SIG-M5 treated with dmso at 0.1 percent for 504 hours (cell line): ENCODE measurements at regions not wholly inside any gene's neighbourhood (a gene's known extent, or its start where the extent isn't known, plus 50 kb on each side); places are given as distances from the start of the nearest gene placed in this dataset.

Experiments used
- DNase-seq: peaks from one replicate; lab custom pipeline; 2025; ENCODE audit not compliant: unreplicated experiment; lab: John Stamatoyannopoulos, UW

DNA sequence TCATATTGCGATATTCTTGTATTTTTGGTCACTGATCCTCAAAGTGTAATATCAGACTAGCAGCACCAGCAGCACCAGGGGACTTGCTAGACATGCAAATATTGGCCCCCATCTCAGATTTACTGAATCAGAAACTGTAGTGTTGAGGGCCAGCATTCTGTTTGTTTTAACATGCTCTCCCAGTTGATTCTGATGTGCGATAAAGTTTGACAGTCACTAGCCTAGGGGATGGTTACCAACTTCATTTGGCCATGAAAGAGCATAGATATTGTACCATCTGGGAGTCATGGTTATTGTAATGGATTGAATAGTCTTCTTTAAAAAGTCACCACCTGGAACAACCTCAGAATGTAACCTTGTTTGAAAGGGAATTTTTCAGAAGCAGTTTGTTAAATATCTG, 1090.4 kb upstream of the RAG2 start:
- no peak for DNase-seq

DNA sequence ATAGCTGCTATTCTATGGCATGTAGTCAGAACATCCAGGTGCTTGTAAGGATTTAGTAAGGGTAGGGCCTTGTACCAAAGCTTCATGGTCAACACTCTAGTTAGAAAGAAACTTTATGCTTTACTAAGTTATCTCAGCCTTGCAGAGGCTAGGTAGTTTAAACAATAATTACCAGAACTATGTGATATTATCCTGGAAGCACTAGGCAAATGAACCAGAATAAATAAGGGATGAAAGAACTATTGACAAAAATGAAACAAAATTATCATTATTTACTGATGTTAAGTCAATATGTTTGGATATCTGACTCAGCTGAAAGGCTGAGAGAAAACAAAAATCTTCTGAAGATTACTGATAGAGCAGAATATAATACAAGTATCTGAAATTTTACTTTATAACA, 1089.1 kb upstream of the RAG2 start:
- no peak for DNase-seq

DNA sequence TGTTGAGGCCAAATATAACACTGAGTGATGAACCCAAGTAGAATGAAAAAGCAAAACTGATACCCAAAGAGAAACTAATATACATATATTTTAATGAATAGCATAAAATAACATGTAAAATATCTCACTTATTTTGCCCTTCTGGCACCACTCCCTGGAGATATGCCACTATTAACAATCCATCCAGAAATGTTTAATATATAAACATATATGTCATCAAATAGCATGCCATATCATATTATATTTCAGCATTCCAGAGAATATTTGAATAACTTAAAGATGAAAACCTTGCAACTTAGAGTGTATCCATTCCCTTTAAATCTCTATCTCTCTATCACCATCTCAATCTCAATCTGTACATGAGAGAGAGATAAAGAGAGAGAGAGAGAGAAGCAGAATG, 1073.3 kb upstream of the RAG2 start:
- DNase-seq = no peak

DNA sequence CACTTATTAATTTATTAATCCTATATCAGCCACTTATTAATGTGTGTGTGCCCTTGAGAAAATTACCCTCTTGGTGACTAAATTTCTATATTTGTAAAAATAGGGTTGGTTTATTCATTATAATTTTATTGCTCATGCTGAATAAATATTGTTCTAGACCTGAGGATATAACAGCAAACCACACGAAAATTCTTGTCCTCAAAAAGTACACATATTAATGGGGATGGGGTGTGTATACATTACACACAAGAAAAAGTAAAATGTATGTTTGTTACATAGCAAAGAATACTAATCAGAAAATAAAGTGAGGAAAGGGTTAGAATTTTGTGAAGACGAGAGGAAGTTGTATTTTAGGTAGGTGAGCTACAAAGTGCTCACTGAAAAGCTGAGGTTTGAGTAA, 1068.9 kb upstream of the RAG2 start:
- no peak for DNase-seq

DNA sequence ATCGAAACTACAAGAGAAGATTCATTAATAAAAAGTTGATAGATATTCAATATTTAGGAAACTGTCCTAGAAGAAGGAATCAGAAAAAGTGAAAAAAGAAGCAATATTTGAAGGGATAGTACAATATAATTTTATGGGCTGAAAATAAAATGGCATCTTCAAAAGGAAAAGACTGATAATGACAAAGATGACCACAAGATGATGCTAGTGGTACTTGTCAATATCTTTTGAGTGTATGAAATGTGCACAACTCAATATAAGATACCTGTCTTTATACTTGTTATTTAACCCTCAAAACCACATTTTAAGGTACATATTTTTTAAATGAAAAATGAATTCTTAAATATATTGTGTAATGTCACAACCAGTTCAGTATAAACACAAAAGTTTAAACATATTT, 1059.6 kb upstream of the RAG2 start:
- DNase-seq = no peak

DNA sequence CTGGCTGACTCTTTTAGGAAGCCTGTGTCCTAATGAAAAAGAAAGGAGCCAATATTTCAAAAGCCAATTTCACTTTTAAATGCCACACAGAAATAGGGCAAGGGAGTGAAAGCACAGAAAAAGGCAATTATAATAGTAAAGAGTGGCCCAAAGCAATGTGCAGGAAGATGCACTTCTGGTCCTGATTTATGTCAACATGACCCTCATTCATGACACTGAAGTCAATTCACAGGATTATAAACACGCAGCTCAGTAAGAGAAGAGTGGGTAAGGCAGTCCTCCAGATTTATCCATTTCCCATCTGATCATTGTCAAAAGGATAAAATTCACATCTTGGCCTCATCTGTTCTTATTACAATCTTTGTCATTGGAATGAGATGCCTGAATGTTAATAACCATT, 1049.7 kb upstream of the RAG2 start:
- no peak for DNase-seq

DNA sequence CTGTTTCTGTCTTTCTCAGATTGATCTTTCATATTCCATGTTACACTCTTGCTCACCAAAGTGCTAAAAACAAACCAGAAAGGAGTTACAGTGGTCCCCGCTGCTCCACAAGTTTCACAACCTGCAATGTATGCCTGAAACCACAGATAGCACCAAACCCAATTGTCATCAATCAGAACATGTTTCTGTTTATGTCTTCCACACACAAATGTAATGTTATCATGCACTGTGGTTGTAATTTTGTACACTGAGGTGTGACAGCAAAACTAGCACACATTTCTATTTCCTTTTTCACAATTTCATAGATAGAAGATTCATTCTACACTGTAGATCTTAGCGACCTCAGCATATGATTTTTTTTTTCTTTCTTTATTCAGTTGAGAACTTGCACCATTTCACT, 1045.9 kb upstream of the RAG2 start:
- no peak for DNase-seq

DNA sequence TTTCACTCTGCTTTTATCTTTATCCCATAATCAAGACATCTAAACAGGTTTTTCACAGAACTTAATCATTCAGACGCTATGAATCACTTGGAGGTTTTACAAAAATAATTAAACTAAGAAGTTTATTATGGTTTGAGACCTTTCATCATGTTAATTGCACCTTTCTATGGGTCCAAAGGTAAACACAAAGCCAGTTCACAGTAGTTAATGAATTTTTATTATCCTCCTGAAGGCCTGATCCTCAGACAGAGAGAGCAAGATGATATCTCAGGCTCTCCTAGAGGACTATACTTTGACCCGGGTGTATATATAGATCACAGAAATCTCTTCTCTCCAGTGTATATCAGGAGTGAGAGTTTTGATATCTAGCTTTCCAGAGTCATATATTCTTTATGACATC, 1044.3 kb upstream of the RAG2 start:
- no peak for DNase-seq

DNA sequence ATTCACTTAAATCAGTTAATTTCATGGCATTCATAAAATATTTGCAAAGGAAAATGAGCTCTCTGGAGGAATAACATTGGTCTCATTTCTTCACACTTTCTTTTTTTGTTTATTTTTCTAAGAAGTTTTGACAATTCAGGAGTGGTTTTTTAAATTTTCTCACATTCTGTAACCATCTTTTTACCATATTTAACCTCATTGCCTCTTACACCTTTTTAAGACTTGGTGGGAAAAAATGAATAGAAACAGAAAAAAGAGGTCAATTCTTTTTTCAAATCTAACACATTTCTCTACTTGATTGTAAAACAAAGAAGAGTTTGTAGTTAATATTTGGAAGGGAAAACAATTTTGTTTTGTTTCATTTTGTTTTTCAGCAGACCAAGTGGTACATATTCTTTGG, 1034.7 kb upstream of the RAG2 start:
- no peak for DNase-seq

DNA sequence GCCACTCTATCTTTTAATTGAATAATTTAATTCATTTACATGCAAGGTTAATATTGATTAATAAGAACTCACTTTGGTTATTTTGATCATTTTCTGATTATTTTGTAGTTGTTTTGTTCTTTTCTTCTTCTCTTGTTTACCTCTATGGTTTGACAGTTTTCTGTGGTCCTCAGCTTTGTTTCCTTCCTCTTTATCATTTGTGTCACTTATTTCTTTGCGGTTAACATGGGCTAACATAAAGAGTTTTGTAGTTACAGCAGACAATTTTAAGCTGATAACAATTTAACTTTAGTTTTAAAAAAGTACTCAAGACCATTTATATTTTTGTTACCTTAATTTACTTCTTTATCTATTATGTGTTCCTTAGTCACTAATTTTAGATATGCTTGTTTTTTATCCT, 1032.8 kb upstream of the RAG2 start:
- DNase-seq = no peak

DNA sequence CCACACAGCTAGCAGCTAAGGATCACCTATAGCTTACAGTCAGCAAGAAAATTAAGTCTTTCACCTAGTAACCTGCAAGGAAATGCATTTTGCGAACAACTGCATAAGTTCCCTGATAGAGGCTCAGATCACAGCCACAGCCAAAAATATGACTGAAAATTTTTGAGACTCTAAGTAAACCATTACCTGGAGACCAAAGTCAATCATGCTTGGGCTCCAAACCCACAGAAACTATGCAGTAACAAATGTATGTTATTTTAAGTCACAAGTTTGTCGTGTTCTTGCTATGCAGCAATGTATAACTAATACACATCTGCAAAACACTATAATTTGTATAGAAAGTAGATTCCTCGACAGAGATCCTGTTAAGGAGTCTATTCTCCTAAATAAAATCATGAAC, 1025.7 kb upstream of the RAG2 start:
- no peak for DNase-seq

DNA sequence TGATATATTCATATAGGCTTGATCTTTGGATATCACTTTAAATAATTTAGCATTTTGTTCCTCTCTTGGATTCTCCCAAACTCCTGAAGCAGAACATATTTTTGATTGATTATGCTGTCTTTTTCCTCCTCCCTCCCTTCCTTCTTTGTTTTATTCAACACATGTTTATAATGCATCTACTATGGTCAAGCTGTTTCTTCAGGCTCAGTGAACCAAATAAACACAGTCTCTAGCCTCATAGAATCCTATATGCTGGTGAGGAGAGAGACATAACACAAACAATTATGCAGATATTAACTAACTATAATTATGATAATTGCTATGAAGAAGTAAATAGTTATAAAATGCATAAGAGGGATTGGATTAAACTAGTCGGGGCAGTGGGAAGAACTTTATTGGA, 1023.6 kb upstream of the RAG2 start:
- no peak for DNase-seq

DNA sequence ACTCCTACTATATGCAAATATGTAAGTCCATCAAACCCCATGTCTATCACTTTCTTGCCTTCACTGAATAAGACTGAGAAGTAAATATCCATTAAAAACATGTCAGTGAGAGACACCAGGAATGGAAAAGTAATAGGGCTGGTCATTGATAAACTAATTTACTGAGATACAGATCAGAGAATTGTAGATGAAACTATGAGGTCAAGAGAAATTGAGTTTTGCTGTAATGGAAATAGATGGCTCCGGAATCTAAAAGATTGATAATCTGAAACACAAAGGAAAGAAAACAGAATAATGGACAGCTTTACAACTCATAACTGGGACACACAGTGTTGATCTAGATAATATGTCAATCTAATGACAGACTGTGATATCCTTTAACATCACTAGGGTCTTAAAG, 1018.3 kb upstream of the RAG2 start:
- no peak for DNase-seq

DNA sequence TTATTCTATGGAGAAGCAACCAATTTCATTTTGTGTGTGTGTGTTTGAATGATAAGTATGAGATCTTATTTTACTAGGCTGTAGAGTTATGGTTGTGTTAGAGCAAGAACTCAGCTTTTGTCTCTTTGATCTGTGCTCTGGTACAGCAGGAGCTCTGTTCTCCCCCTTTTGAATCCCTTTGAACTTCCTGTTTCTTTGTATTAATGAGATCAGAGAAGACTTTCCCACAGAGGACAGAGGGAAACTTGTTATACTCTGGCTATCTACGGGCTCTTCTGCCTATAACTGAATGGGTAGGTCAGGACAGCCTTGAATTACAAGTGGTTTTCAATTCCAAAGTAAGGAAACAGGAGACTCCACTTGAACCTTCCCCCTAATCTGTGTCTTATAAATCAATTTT, 1015.0 kb upstream of the RAG2 start:
- DNase-seq = no peak

DNA sequence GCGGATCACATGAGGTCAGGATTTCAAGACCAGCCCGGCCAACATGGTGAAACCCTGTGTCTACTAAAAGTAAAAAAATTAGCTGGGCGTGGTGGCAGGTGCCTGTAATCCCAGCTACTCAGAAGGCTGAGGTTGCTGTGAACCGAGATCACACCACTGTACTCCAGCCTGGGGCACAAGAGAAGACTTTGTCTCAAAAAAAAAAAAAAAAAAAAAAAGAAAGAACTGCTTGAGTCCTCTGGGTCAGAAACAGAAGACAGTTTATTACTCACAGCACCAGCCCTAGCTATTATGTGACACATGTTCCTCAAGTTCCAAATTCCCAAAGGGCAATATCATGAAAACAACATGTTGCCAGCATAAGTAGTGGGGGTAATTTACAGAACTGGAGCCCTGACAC, 1014.1 kb upstream of the RAG2 start:
- no peak for DNase-seq

DNA sequence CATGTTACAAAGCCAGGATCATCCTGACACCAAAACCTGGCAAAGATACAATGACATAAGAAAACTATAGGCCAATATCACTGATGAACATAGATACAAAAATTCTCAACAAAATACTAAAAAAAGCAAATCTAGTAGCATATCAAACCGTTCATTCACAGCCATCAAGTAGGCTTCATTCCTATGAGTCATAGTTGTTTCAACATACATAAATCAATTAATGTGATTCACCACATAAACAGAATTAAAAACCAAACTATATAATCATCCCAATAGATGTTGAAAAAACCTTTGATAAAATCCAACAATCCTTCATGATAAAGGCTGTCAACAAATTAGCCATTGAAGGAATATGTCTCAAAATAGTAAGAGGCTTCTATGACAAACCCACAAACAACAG, 1007.2 kb upstream of the RAG2 start:
- no peak for DNase-seq

DNA sequence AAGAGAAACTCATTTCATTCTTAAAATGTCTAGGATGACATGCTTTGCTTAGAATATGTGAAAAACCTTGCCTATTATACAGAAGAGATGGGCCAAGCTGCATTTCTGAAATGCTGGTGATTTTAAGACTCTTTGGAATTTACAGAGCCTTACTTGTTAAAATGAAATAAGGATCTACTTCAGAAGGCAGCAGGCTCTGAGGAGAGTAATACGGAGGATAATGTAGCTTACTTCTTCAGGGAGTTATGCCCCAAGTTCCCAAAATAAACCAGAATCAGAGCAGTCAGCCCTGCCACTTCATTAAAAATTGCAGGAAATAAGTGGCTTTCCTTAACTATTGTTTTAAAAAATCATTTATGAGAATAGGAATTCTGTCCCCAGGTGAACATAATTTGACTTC, 1000.3 kb upstream of the RAG2 start:
- DNase-seq = no peak

DNA sequence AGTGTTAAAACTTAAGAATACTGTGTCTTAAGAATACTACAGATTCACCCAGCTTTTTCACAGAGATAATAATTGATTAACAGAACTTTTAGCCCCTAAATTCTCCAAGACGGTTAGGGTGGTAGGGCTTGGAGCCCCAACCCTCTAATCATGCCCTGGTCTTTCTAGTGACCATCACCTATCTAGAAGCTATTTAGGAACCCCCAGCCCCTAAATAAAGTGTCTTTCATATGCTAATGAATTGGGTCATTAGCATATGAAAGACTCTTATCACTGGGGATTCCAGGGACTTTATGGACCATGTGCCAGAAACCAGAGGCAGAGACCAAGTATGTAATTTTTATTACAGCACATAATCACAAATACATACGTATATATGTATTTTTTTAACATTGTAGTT, 999.7 kb upstream of the RAG2 start:
- no peak for DNase-seq

DNA sequence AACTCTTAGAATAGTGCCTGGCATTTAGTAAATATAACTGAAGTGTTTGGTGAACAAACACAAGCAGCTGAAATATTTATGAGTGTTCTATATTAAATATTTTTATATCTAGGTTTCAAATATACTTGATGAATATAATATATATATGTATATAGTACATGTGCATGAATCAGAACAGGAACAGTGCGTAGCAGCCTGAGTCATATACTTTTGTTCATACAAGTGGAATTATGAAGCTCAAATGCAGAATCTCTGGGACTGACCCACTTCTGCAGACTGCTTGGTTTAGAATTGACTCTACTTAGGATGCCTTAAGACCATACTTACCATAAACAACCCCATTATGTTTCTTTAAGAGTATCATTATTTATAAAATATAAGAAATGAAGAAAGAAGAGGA, 997.8 kb upstream of the RAG2 start:
- DNase-seq = no peak

DNA sequence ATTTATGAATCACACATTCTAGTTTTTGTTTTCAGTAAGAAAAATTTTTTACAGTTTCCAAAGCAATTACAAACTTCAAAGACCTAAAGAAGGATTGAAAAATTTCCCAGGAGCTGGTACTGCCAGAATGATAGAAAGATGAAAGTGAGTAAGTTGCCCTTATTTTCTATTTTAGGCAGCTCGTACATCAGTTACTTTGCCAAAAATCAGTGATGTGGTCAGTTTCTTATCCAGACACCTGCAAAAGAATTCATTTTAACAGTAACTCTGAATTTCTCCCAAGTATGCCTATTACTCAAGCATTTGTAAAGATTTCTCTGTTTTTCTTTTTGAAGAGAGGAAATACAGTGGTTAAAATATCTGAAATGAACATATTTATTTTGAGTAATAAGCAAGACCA, 976.3 kb upstream of the RAG2 start:
- no peak for DNase-seq

DNA sequence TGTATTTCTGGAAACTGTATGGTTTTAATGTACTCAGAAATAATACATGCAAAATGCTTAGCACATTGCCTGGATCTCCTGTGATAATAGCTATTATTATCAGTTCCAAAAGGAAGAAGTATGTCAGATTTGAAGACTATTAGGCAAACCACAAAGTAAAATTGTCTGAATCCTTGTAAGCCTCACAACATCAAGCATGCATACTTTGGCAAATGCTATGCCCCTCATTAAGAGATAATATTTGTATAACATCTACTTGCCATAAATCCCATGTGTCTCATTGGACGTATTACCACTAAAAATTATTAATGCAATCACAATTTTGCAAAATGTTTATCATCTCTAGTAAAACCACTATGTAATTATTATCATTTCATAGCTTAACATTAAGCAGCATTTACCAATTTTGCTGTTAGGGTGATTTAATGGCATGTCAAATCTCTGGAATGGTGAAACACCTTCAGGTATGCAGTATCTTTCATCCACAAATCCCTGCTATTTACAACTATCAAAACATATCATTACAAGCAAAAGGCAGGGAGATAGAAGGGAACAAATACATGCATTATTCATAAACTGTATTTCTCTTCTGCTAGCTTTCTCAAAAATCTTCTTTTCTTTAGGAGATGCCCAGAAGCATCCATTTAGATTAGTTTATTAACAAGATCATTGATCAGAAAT, 974.6 kb upstream of the RAG2 start:
- no peak for DNase-seq

DNA sequence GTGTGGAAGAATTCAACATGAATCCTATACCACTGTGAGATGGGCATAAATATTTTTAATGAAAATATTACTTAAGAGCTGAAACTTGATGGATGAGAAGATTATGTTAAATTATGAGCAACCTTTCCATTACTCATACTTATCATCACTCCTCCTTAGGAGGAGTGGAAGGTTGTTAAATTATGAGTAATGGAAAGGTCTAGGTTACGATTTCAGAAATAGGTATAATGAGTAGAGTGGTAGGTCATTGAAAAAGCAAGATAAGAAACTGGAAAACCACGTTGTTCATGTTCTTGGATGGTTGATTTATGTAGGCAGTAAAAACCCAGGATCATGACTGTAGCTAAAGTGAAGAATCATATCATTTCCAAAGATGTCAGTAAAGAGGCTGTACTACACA, 973.2 kb upstream of the RAG2 start:
- no peak for DNase-seq

DNA sequence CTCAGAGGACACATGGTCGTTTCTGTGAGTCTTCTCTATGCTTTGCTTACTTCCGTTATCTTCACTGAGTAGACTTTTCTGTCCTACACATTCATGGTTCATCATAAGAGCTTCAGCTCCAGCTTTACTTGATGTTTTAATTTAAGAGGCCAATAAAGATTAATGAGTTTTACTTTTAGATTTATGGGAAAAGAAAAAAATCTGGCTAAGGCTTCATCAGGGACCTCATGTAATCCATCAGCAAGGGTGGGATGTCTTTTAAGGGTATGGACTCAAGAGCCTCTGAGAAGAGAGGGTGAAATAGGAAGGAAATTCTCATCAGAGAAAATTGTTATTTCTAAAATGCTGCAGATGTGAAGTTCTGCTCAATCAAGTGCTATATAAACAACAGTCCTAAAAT, 963.0 kb upstream of the RAG2 start:
- no peak for DNase-seq

DNA sequence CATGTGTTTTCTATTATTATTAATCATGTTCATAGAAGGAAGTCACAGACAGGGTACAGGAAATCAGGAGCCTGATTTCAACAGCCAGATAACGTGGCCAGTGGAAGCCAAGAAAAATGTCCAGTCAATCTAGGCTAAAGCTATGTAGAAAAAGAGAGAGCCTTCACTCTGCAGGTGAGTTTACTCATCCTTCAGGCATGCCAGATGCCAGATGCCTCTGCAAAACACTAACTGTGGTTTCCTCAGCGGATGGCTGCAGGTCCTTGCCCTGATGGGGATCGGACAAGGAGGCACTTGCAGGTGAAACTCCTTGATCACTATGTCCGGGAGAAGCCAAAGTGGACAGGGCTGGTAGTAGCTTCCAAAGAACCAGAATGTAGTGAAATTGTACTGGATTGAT, 962.3 kb upstream of the RAG2 start:
- DNase-seq = no peak
